Uterus (tissue), 3 donors: ENCODE measurements at regions not wholly inside any gene's neighbourhood (a gene's known extent, or its start where the extent isn't known, plus 50 kb on each side); places are given as distances from the start of the nearest gene placed in this dataset.

Source experiments
- DNase-seq, 2 donors: peaks; one replicate each; pipeline ENCODE4 v3.0.0-alpha.2; 2019 to 2020
- H3K27ac ChIP-seq, 2 donors: fragments of 200-600 bp; sonication (generic); 1 replicate in 1 of 2; 2 replicates in 1 of 2; pipeline ENCODE4 v1.5.1; 2016 to 2018
- H3K27me3 ChIP-seq, 2 donors: fragments of 200-600 bp; sonication (generic); one replicate each; pipeline ENCODE4 v1.5.1; 2018 to 2019; ENCODE audit warnings: control low read depth in 1 of 2
- H3K36me3 ChIP-seq, 2 donors: fragments of 200-600 bp; sonication (generic); one replicate each; pipeline ENCODE4 v1.5.1; 2019; ENCODE audit warnings: control low read depth in 1 of 2
- H3K4me1 ChIP-seq, 2 donors: fragments of 200-600 bp; sonication (generic); one replicate each; pipeline ENCODE4 v1.5.1; 2018 to 2019; ENCODE audit warnings: control low read depth in 1 of 2
- H3K4me3 ChIP-seq, 2 donors: fragments of 200-600 bp; sonication (generic); 1 replicate in 1 of 2; 2 replicates in 1 of 2; pipeline ENCODE4 v1.5.1; 2018 to 2019; ENCODE audit warnings: mild to moderate bottlenecking in 1 of 2
- H3K9me3 ChIP-seq, 2 donors: fragments of 200-600 bp; sonication (generic); one replicate each; pipeline ENCODE4 v1.5.1; 2019; ENCODE audit warnings: control low read depth in 1 of 2
- CTCF ChIP-seq, 4 experiments: fragments of 200-600 bp in 2 of 4; fragments of 450-650 bp in 2 of 4; sonication (generic) in 2 of 4; IDR thresholded peaks; one replicate each; pipeline ENCODE4 v1.5.1; 2016 to 2019; ENCODE audit warnings: antibody characterized with exemption in 4 of 4, mild to moderate bottlenecking in 2 of 4, moderate library complexity in 1 of 4
- POLR2A ChIP-seq, 2 donors: fragments of 450-650 bp; IDR thresholded peaks; one replicate each; pipeline ENCODE4 v1.6.1; 2016; ENCODE audit warnings: antibody characterized with exemption in 2 of 2, mild to moderate bottlenecking in 1 of 2, moderate library complexity in 1 of 2
- intact Hi-C: fragments of 100-400 bp; cut with DNase I; formaldehyde crosslinking; loops from one replicate; pipeline ENCODE4 v1.15.1; 2023; ENCODE audit warnings: low total_unique reads
- donor health status: DM: yes; HTN: yes; CAD: no.

- H3K9me3 ChIP-seq = no peaks in the 10 kb centered on the region
Measured at GRCh38 chr6:121522265-121522664, 86.8 kb downstream of the GJA1 start.

GRCh38 chr6:121522771-121523386 lies 87.4 kb downstream of the GJA1 start:
- intact Hi-C loops = no loop called here
- H3K4me1 ChIP-seq = peaks cover 0 to 4% of the 10 kb centered on the region in 2 donors
- peak overlapping the region; percentile 2 to 18 for H3K4me3 ChIP-seq
- no peaks in the 10 kb centered on the region for H3K9me3 ChIP-seq
- TF ChIP-seq CTCF (IDR thresholded peaks at IDR 0.05) (no peak), POLR2A (IDR thresholded peaks at IDR 0.05) (no peak)
- H3K27ac ChIP-seq = peak overlapping the region; percentile 78 to 79
- no peak for DNase-seq
- H3K27me3 ChIP-seq = no peaks in the 10 kb centered on the region
- H3K36me3 ChIP-seq = no peaks in the 10 kb centered on the region

More at GRCh38 chr6:121522265-121522664, 86.8 kb downstream of the GJA1 start:
- no peaks in the 10 kb centered on the region for H3K36me3 ChIP-seq
- intact Hi-C loops = no loop called here
- H3K27ac ChIP-seq = peak overlapping the region; percentile 78 to 79
- TF ChIP-seq CTCF (IDR thresholded peaks at IDR 0.05) (no peak), POLR2A (IDR thresholded peaks at IDR 0.05) (no peak)
- no peaks in the 10 kb centered on the region for H3K27me3 ChIP-seq
- peak in 1 of 2 donors; percentile 70 for DNase-seq
- peak overlapping the region; percentile 2 to 18 for H3K4me3 ChIP-seq
- peaks cover 0 to 4% of the 10 kb centered on the region in 2 donors for H3K4me1 ChIP-seq

DNA sequence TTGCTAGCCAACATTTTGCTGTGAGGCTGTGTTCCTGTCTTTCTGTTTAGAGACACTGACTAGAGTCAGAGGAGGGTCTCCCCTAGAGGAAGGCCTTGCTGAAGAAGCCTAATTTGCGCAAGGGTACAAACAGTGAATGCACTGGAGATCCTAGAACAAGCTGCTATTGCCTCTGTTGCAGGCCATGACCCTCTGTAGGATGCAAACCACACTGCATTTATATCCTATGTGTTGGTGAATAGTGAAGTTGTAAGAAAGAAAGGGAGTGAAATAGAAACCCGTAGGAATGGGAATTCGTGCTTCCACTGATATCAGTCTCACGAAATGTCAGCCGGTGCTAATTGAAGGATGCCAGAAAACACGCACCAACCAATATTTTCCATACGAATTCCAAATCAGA lies 88.2 kb downstream of the GJA1 start:
- Histone ChIP-seq H3K27ac (peak overlapping the region; percentile 78 to 79), H3K4me3 (no peak overlapping the region), H3K9me3 (no peaks in the 10 kb centered on the region), H3K4me1 (peaks cover 0 to 4% of the 10 kb centered on the region in 2 donors), H3K36me3 (no peaks in the 10 kb centered on the region), H3K27me3 (no peaks in the 10 kb centered on the region)
- intact Hi-C loops = no loop called here
- no peak for DNase-seq
- TF ChIP-seq POLR2A (IDR thresholded peaks at IDR 0.05) (no peak), CTCF (IDR thresholded peaks at IDR 0.05) (no peak)

DNA sequence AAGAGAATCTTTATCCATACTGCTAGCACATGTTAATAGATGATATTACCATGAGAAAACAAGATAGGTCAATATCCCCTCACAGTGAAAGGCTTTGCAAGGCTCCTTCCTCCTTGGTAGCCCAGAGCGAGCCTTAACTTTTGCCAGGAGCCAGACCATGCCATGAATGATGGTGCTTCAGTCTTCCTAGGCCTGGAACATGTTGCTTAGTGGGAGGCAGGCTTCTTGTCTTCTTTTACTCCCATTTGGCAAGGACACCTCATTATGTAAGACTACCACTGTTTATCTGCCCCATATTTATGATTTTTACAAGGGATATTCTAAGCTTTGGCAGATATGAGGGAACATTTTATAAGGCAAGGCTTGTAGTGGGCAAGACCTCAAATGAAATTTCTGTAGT lies 90.8 kb downstream of the GJA1 start:
- no peak overlapping the region for H3K4me3 ChIP-seq
- no peaks in the 10 kb centered on the region for H3K36me3 ChIP-seq
- DNase-seq = peak; percentile 27 to 59
- intact Hi-C loops = no loop called here
- no peak overlapping the region for H3K27ac ChIP-seq
- H3K9me3 ChIP-seq = no peaks in the 10 kb centered on the region
- H3K27me3 ChIP-seq = no peaks in the 10 kb centered on the region
- H3K4me1 ChIP-seq = peaks cover 0 to 4% of the 10 kb centered on the region in 2 donors
- TF ChIP-seq POLR2A (IDR thresholded peaks at IDR 0.05) (no peak), CTCF (IDR thresholded peaks at IDR 0.05) (no peak)

DNA sequence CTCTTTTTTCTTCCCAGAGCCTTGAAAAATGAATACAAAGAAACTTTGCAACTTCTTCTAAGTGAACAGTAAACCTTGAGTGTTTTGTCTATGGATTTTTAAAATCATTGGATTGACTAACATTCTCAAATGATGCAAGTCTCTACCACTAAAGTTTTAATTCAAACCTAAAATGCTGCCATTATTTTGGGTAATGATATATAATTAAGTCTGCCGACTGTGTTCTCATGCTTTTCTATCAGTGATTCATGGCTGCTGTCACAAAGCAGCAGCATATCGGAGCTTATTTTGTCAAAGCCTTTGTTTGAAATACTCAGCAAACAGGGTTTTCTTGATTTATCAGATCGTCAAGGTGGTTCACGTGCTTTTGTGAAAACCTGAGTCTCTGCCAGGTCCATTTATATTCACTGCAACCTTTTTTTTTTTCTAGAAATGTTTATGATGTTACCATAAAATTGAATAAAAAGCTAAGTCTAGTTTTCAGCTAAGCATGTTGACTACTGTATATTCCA lies 96.3 kb downstream of the GJA1 start:
- Histone ChIP-seq H3K4me3 (no peak overlapping the region), H3K36me3 (no peaks in the 10 kb centered on the region), H3K27ac (no peak overlapping the region), H3K4me1 (peaks cover 0 to 2% of the 10 kb centered on the region in 2 donors), H3K9me3 (no peaks in the 10 kb centered on the region), H3K27me3 (no peaks in the 10 kb centered on the region)
- no peak for TF ChIP-seq CTCF (IDR thresholded peaks at IDR 0.05)
- TF ChIP-seq POLR2A (IDR thresholded peaks at IDR 0.05) = no peak
- DNase-seq = no peak
- intact Hi-C loops = no loop called here
